GM18873 (cell line): ENCODE measurements at regions not wholly inside any gene's neighbourhood (a gene's known extent, or its start where the extent isn't known, plus 50 kb on each side); places are given as distances from the start of the nearest gene placed in this dataset.
A peak's percentile ranks its signal among the peaks of the same experiment; 100 is the strongest.
"Not testable (repeated sequence)": the region's sequence is repeated elsewhere in the genome, so short reads cannot be mapped to it uniquely, and the experiment has no call there.

Experiments used
- ATAC-seq: cut with Tn5 transposase; IDR thresholded peaks from one replicate; pipeline ENCODE4 v1.9.1; 2021; ENCODE audit warnings: mild to moderate bottlenecking, moderate library complexity, moderate number of reproducible peaks; ENCODE audit not compliant: unreplicated experiment, low FRiP score

DNA sequence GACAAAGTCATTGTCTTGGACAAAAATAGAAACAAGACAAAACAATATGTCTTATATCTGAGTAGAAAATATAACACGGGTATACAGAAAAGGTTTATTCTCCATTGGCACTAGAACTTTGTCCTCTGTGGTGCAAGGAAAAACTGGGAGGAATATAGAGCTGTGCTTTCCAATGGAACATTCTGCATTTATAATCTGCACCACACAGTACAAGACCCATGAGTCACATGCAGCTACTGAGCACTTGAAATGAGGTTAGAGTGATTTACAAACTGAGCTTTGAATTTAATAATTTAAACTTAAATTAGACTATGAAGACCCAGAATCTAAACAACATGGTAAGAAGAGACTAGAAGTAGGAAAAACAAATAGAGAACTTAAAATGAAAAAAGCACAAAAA is 86.1 kb downstream of the RAP2A start:
- ATAC-seq = no peak

DNA sequence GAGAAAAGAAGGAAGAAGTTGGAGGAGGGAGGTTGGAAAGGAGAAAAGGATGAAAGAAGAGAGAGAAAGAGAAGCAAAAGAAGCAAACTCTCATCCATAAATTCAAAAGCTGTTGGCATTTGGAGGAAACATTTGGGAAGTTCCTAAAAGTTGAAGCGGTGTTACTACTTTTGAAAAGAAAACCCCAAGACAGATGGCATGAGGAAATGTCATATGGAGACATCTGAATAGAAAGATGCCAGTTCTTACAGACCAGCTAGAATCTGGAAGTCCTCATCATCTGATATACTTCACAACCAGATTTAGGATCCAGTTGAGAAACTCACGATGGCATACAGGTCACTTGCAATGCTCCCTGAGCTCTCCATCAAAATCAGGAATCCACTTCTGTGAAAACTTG is 86.9 kb downstream of the RAP2A start:
- ATAC-seq = no peak

DNA sequence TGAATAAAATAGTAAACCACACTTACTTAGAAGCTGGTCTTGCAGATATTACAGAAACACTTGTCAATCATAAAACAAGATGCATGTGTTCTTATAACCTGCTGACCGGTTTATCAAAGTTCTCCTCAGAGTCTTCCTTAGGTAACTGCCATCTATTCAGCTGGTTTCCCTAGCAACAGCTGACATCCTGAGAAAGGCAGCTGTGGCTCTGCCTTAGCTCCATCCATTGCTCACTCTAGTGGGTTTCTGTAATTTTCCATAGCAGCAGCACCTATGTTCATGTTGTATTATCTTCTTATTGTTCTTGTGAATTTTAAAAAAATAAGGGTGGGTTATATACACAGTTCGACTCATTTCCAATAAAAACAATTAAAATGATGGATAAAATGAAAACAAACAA is 87.8 kb downstream of the RAP2A start:
- ATAC-seq = no peak

DNA sequence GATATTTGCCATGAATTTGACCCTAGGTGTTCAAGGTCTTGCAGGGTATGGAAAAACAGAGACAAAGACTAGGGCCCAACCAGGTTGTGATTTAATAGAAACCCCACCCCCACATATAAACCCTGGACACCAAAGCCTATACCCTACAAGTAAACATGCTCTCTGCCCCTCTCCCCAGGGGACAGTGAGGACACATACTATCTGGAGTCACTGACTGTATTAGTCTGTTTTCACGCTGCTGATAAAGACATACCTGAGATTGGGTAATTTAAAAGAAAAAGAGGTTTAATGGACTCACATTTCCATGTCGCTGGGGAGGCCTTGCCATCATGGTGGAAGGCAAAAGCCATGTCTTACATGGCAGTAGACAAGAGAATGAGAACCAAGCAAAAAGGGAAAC is 88.3 kb downstream of the RAP2A start:
- no peak for ATAC-seq

DNA sequence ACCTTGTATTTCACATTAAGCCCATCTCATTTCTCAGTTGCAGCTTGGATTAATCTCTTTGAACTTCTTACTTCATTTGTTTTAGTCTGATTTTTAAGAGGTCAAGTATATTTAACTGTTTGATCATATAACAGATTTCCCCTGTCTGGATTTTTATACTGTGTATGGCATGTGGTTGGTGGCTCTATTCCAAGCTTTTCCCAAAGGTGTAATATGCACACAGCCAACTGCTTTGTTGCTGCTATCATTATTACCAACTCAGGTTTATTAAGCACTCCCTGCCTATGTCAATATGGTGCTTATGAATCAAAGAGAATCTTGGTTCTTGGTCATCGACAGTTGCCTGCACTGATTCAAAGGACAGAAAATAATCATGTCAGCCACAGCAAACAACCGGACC is 92.6 kb downstream of the RAP2A start:
- no peak for ATAC-seq

DNA sequence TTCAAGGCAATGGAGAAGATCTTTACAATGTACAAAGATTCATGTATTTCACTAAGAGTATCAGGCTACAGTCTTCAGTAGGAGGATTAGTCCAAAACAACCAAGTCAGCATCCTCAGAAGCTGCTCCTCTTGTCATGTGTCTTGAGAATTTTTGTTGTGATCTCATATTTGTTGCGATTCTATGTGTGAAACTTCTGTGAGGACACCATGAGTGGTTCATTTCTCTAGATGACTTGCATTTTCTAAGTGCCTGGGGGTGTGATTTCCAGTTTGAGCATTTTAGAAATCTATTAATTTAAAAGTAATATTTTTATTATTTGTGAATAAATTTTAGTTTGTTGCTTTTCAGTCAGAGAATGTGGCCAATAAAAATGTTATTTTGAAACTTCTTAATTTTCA is 94.5 kb downstream of the RAP2A start:
- ATAC-seq = no peak

DNA sequence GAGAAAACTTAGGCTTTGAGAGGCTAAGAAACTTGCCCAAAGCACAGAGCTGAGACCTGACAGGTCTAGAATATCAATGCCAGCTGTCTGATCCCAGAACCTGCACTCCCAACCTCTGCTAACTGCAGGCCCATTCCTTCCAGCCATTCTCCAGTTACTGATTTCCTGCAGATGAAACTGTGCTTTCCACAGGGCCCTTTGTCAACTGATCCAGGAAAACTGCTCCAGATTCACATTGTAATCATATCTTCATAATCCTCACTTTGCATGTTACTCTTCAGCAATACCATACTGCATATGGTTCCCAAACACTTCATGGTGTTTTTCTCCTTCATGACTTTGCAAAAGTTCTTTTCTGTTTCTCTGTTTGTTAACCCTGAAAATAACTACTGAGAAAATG is 100.6 kb downstream of the RAP2A start:
- no peak for ATAC-seq

DNA sequence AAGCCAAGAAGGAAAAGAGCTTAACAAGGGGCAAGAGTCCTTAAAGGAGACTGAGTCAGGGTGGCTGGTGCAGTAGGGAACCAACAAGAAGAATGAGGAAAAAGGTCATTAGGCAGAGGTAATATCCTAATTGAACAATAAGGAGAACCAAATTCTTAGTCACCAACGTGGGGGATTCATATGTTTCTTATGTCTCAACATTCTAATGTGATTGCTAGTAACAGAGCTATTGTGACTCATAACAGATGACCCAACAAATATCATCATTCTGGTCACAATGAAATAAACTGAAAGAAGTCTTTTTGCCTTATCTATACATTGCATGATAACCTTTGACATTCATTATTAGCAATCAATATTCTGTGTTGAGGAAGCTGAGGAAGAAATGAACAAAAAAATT is 101.6 kb downstream of the RAP2A start:
- no peak for ATAC-seq

DNA sequence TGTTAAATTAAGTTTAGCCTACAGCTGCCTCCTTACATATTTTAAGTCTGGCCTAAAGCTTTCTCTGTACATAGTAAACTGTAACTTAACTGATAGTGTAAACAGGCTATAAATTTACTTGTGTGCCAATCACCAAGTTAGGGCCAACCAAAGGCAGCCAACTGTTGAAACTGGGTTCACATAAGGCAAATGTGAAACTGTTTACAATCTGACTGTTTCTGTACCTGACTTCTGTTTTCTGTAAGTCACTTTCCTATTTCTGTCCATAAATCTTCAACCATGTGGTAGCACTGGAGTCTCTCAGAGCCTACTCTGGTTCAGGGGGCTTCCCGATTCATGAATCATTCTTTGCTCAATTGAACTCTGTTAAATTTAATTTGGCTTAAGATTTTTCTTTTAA is 103.1 kb downstream of the RAP2A start:
- ATAC-seq = peak; percentile 89

DNA sequence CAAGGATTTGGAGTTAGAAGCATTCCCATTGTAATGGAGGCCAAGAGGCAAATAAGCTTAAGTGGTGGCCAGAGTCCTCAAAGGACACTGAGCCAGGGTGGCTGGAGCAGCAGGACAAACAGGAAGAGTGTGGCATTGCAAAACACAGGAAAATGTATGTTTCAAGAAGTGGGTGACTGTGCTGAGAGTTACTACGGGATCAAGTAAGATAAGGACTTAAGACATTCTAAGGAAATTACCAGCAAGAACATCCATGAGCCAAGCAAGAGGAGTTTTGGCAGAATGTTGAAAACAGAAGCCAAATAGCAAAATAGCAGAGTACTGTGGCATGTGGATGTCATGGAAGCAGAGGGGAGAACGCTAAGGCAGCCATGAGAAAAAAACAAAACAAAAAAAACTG is 104.2 kb downstream of the RAP2A start:
- ATAC-seq = no peak

DNA sequence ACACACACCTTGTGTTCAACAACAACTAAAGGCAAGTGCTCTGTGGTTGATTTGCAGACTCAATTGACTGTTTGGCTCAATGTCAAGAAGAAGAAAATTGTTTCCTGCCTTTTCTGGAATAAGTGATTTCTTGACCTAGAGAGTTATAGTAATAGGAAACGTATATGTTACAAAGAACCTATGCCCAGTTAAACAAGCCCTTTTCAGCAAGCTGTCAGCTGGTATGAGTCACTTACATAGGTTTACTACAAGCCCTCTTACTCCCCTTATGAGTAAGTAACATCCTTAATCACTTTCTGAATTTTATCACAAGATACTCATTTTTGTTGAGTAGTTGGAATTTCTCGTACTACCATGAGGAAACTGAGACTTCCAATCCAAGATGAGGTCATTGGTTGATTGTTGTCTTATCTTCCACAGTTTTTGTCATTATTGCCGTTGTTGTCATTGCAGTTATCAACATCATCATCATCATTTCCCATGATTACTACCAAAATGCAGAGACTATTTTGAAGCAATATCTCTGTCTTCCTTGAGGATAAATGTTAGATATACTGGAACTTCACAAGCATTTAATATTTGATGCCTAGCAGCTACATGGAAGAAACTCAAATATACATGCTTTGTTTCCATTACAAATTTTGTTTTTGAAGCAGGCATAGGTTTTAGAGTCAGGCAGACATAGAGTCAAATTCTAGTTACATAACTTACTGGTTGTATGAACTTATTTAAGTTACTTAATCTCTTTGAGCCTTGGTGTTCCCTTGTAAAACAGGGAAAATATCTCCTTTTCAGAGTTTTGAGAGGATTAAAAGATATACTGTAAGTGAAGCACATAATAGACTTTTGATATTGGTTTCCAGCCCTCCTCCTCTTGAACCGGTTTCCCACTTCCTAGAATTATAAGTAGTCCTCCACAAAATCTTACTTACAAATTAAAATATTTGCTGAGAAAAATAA is 106.0 kb downstream of the RAP2A start:
- ATAC-seq = peak; percentile 45

DNA sequence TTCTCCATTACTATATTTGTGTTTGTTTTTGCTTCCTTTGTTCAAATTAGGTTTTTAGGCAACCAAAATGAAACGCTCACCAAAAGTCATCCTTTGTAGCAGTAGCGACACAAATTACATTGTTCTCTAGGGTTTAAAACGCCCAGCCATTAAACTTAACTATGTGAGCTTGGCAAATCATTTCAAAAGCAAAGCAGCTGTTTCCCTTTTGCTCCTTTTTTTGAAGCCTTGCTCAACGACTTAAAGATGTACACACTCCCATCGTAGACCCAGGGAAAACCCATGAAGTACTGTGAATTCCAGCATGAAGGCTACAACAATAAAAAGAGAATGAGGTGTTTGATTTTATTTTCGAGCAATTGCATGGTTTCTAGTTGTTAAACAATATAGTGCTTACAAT is 106.7 kb downstream of the RAP2A start:
- ATAC-seq = no peak

DNA sequence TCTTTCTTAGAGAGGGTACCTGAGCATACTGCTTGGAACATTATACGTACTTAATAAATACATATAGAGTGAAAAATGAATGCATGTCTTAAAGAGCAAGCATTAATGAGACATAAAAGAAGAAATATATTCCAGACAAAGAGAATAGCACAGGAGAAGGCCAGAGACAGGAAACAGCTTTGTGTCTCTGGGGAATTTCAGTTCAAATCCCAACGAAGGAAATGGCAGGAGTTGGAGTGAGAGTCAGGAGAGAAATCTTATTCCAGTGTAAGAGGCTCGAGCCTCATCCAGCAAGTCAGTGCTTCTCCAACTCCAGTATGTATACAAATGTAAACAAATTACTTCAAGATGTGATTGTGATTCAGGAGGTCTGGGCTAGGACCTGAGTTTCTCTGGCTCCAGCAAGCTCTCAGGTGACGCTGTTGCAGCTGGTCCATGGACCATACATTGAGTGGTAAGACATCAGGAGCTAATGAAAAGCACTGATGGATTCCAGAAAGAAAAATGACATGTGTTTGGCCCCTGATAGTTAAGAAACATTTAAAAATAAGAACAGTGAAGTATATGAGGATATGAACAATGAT is 108.2 kb downstream of the RAP2A start:
- ATAC-seq = no peak

DNA sequence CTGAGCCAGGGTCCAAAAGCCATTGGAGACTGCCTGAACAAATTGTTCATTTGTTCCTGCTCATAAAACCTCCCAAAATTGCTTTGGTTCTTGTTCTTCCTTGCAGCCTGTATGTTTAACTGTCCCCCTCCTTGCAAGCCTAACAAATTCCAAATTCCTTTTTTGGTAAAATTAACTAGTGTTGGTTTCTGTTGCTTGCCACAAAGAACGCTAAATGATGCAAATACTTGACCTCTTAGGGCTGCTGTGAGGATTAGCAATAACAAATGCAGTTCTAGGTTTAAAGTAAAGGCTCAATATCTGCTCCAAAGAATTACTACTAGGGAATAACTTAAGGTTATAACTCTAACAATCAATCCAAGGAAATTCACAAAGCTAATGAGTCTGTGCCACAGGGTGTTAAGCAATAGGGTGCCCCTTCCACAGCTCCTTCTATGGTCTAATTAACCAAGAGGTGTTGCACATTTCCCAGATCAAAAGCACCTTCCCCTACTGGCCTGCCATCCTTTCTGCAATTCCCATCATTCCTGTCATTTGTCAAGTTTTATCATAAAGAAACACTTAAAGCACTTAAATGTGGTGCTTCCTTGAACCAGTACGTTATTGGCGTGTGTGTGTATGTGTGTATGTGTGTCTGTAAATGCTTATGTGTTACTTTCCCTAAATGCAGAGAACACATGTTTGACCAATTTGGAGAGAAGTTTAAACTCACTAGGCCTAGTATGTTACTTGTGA is 110.2 kb downstream of the RAP2A start:
- no peak for ATAC-seq

DNA sequence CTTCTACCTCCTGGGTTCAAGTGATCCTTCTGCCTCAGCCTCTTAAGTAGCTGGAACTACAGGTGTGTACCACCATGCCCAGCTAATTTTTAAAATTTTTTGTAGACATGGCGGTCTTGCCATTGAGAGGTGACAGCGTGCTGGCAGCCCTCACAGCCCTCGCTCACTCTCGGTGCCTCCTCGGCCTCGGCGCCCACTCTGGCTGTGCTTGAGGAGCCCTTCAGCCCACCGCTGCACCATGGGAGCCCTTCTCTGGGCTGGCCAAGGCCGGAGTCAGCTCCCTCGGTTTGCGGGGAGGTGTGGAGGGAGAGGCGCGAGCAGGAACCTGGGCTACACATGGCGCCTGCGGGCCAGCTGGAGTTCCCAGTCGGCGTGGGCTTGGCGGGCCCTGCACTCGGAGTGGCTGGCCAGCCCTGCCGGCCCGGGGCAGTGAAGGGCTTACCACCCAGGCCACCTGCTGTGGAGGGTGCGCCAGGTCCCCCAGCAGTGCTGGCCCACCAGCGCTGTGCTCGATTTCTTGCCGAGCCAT is 111.1 kb downstream of the RAP2A start:
- ATAC-seq = not testable (repeated sequence)

DNA sequence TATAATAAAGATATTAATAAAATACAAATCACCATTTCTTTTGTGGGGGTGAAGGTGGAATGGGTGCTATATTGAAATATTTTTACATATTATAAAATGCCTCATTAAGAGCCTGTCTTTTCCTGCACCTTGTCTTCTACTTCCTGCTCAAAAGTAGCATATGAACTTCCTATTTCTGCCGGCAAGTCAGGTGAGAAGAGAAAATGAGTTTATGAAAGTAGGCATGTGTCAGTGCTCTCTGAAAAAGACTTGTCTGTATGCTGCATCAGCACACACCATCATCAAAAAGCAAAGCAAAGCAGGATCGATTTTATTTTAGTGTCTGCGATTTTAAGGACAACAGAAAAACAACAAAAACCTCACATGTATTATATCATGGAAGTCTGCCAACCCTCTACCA is 114.2 kb downstream of the RAP2A start:
- ATAC-seq = no peak

DNA sequence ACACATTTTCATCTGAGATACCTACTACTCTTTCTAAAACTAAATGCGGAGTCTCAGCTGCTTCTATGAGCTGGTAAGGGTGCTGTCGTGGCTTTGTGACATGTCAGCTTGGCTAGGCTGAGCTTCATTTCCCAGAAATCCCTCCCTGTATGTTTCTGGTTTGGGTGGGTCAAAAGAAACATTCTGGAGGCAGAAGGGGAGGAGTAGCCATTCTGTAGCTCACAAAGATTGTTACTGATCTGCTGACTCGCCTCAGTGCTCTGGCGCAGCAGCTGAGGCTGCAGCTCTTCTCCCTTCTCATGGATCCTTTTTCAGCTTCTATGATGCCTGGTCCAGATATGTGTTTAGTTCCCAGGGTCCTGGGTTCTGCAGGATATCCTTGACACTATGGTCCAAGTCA is 114.7 kb downstream of the RAP2A start:
- ATAC-seq = no peak

DNA sequence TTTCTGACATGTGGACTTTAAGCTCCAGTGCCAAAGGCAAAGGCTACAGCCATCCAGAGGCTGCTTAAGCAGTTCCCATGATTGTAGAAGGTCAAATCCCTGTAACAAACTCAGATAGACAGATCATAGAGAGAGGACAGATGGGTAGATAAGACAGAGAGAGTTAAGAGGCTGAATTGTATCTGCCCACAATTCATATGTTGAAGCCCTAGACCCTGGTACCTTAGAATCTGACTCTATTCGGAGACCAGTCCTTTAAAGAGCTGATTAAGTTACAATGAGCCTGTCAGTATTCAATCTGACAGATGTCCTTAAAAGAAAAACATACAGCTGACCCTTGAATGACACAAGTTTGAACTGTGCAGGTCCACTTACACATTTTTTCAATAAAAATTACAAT is 115.2 kb downstream of the RAP2A start:
- no peak for ATAC-seq

DNA sequence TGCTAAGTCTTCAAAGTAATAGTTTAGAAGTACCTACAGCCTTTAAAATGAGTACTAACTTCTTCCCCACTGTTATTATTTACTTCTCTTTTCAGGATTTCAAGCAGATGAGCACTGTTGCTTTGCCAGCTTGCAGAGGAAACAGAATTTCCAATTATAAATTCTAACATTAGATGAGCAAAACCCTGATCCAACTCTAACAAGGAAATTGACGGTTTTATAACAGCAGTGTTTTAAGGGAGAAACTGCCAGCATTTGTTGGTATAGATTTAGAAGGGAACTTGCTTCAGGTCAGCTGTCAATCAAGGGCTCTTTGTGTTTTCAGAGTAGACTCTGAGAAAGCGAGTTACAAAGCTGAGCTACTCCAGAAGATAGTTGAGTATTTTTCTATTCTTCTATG is 120.5 kb downstream of the RAP2A start:
- no peak for ATAC-seq

DNA sequence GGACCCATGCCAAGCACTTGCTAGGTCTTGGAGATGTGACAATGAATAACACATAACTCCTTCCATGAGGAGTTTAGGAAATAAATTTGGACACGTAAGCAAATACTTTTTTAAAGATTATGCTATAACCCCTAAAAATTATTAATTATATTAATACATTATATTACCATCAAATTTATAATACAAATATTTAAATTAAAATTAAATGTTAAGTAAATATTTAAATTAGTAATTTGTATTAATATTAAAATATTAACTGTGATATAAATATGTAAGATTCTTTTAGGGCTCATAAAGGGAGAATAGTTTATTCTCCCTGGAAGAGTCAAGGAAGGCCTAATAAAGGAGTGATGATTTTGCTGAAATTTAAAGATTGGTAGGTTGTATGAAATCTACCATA is 121.1 kb downstream of the RAP2A start:
- ATAC-seq = no peak

DNA sequence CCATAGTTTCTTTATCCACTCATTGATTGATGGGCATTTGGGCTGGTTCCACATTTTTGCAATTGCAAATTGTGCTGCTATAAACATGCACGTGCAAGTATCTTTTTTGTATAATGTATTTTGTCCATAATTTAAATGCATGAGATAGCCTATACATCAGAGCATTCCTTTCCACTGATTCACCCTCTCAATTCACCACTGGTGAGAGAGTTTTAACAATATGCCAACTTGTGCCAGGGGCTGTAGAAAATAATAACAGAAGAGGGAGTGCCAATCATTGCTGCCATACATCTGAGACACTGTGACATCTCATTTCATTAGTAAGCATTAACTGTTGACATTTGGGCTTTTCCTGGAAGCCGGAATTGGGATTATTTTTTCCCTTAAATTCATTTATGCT is 125.1 kb downstream of the RAP2A start:
- ATAC-seq = no peak
